Neural progenitor cell (in vitro differentiated cells): ENCODE measurements at regions not wholly inside any gene's neighbourhood (a gene's known extent, or its start where the extent isn't known, plus 50 kb on each side); places are given as distances from the start of the nearest gene placed in this dataset.
A peak's percentile ranks its signal among the peaks of the same experiment; 100 is the strongest.

Experiments used
- DNase-seq: peaks from one replicate; pipeline ENCODE4 v3.0.0-alpha.2; 2016; ENCODE audit warnings: low spot score
- H2AFZ ChIP-seq: fragments of 200-600 bp; sonication (generic); replicated peaks from 2 replicates; pipeline ENCODE4 v1.6.1; 2016; ENCODE audit warnings: antibody characterized with exemption
- H3F3A ChIP-seq: fragments of 200-600 bp; sonication (generic); 2 replicates; pipeline ENCODE4 v1.6.1; 2016; ENCODE audit warnings: antibody characterized with exemption, low read depth
- H3K27ac ChIP-seq: fragments of 200-600 bp; sonication (generic); 2 replicates; pipeline ENCODE4 v1.5.1; 2016; ENCODE audit warnings: mild to moderate bottlenecking
- H3K27me3 ChIP-seq: fragments of 200-600 bp; sonication (generic); 2 replicates; pipeline ENCODE4 v1.6.1; 2016; ENCODE audit warnings: mild to moderate bottlenecking, moderate library complexity
- H3K36me3 ChIP-seq: fragments of 200-600 bp; sonication (generic); 2 replicates; pipeline ENCODE4 v1.5.1; 2016
- H3K4me1 ChIP-seq: fragments of 200-600 bp; sonication (generic); 2 replicates; pipeline ENCODE4 v1.6.1; 2016; ENCODE audit warnings: mixed run types
- H3K4me2 ChIP-seq: fragments of 200-600 bp; sonication (generic); 2 replicates; pipeline ENCODE4 v1.6.1; 2016
- H3K4me3 ChIP-seq: fragments of 200-600 bp; sonication (generic); 2 replicates; pipeline ENCODE4 v1.5.1; 2016
- H3K79me2 ChIP-seq: fragments of 200-600 bp; sonication (generic); 2 replicates; pipeline ENCODE4 v1.6.1; 2016; ENCODE audit warnings: low read depth
- H3K9ac ChIP-seq: fragments of 200-600 bp; sonication (generic); 2 replicates; pipeline ENCODE4 v1.6.1; 2016
- H3K9me3 ChIP-seq: fragments of 200-600 bp; sonication (generic); 2 replicates; pipeline ENCODE4 v1.5.1; 2016; ENCODE audit warnings: low read depth
- H4K20me1 ChIP-seq: fragments of 200-600 bp; sonication (generic); 2 replicates; pipeline ENCODE4 v1.6.1; 2016; ENCODE audit warnings: low read depth
- H3K27ac Mint-ChIP-seq: 3 replicates; pipeline ENCODE4 v1.8.0; 2021; ENCODE audit warnings: mixed read lengths
- H3K27me3 Mint-ChIP-seq: 2 replicates; pipeline ENCODE4 v1.8.0; 2022; ENCODE audit warnings: low read depth, mild to moderate bottlenecking, inconsistent platforms, moderate library complexity, mixed read lengths; ENCODE audit not compliant: insufficient read depth
- H3K36me3 Mint-ChIP-seq: 3 replicates; pipeline ENCODE4 v1.8.0; 2021; ENCODE audit warnings: mixed read lengths
- H3K4me1 Mint-ChIP-seq: 3 replicates; pipeline ENCODE4 v1.8.0; 2021; ENCODE audit warnings: mixed read lengths
- H3K4me3 Mint-ChIP-seq: 3 replicates; pipeline ENCODE4 v1.8.0; 2021; ENCODE audit warnings: mild to moderate bottlenecking, moderate library complexity, mixed read lengths
- H3K9me3 Mint-ChIP-seq: 3 replicates; pipeline ENCODE4 v1.8.0; 2020; ENCODE audit warnings: mixed read lengths
- EZH2 ChIP-seq: fragments of 200-600 bp; sonication (generic); IDR thresholded peaks from 2 replicates; pipeline ENCODE4 v1.6.1; 2017; ENCODE audit warnings: antibody characterized with exemption, mild to moderate bottlenecking, moderate library complexity
- EZH2phosphoT487 ChIP-seq: fragments of 200-600 bp; sonication (generic); IDR thresholded peaks from 2 replicates; pipeline ENCODE4 v1.6.1; 2017; ENCODE audit warnings: antibody characterized with exemption
- TF ChIP-seq, protein P1 (sequence below): fragments of 200-600 bp; sonication (generic); IDR thresholded peaks from 2 replicates; pipeline ENCODE4 v1.5.1; 2017; ENCODE audit warnings: antibody characterized with exemption, mild to moderate bottlenecking

DNA sequence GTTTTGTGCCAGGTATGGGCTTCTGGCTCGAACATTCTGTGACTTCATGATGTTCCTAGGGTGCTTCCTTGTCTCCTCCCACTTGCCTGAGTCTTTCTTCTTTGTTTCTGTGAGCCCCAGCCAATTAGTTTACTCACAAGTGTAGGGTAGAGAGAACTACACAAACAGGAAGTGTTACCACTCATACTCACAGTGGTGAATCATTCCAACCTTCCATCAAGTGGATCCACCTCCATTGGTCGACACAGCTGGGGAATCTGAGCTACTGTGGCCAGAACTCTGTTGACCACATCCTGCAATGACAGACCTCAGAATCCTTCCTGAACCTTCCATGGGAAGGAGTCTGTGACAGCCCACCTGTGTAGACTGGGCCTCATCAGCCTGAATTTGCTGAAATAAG is 76.8 kb downstream of the UNC5CL start:
- H2AFZ ChIP-seq, result no peak overlapping the region

GRCh38 chr6:40961831-40962230 is 77.2 kb downstream of the UNC5CL start:
- no peaks in the 10 kb centered on the region for H3K36me3 Mint-ChIP-seq
- H3K4me2 ChIP-seq, result no peak overlapping the region

More for the DNA sequence above, 76.8 kb downstream of the UNC5CL start:
- TF ChIP-seq, protein P1, sequence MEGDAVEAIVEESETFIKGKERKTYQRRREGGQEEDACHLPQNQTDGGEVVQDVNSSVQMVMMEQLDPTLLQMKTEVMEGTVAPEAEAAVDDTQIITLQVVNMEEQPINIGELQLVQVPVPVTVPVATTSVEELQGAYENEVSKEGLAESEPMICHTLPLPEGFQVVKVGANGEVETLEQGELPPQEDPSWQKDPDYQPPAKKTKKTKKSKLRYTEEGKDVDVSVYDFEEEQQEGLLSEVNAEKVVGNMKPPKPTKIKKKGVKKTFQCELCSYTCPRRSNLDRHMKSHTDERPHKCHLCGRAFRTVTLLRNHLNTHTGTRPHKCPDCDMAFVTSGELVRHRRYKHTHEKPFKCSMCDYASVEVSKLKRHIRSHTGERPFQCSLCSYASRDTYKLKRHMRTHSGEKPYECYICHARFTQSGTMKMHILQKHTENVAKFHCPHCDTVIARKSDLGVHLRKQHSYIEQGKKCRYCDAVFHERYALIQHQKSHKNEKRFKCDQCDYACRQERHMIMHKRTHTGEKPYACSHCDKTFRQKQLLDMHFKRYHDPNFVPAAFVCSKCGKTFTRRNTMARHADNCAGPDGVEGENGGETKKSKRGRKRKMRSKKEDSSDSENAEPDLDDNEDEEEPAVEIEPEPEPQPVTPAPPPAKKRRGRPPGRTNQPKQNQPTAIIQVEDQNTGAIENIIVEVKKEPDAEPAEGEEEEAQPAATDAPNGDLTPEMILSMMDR, result no peak
- no peak for TF ChIP-seq EZH2phosphoT487
- TF ChIP-seq EZH2, result no peak
- no peaks in the 10 kb centered on the region for H3K9me3 ChIP-seq
- Mint-ChIP-seq H3K36me3 (no peaks in the 10 kb centered on the region), H3K9me3 (no peaks in the 10 kb centered on the region), H3K27ac (no peak overlapping the region), H3K27me3 (peaks cover 4% of the 10 kb centered on the region), H3K4me3 (no peak overlapping the region), H3K4me1 (peaks cover 11% of the 10 kb centered on the region)
- H3K27me3 ChIP-seq, result no peaks in the 10 kb centered on the region
- no peak overlapping the region for H3K9ac ChIP-seq
- no peak overlapping the region for H3K4me2 ChIP-seq
- H4K20me1 ChIP-seq, result no peaks in the 10 kb centered on the region
- no peaks in the 10 kb centered on the region for H3K36me3 ChIP-seq
- no peak for DNase-seq
- H3K4me3 ChIP-seq, result no peak overlapping the region
- peaks cover 4% of the 10 kb centered on the region for H3K4me1 ChIP-seq
- no peaks in the 10 kb centered on the region for H3K79me2 ChIP-seq
- no peak overlapping the region for H3K27ac ChIP-seq
- peaks cover 4% of the 10 kb centered on the region for H3F3A ChIP-seq

DNA sequence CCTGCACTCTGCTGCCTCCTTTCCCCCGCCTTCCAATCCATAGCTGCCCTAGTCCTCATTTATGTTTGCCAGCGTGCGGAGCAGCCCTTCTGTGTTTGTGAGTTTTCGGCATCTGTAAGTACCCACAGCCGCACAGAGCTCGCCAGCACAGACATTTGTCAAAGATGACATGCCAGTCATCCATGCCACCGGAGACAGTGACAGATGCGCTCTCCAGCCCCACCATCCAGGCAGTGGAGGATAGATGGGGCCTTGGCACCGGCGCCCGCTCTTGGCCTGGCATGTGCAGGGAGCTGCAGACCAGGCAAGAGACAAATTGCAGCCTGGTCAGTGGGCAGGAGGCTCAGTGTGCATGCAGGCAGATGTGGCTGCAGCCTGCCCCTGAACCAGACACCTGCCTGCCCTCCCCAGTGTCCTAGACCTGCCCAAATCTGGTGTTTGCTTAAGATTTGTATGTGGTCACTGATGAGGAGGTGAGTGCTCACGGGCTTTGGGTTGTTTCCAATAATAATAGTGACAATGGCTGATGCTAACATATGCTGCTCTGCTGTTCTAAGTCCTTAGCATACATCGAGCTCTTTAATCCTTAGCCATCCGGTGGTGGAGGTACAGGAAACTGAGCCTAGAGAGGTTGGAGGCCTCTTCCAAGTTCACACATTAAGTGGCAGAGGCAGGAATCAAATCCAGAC is 78.1 kb downstream of the UNC5CL start:
- no peak overlapping the region for H3K4me3 ChIP-seq
- TF ChIP-seq EZH2phosphoT487, result no peak
- TF ChIP-seq, protein P1, result no peak
- TF ChIP-seq EZH2, result no peak
- H3K9ac ChIP-seq, result no peak overlapping the region
- H3K36me3 ChIP-seq, result no peaks in the 10 kb centered on the region
- H3K4me2 ChIP-seq, result no peak overlapping the region
- peaks cover 17% of the 10 kb centered on the region for H3K4me1 Mint-ChIP-seq
- H3K27ac ChIP-seq, result no peak overlapping the region
- H3K36me3 Mint-ChIP-seq, result no peaks in the 10 kb centered on the region
- no peaks in the 10 kb centered on the region for H3K9me3 Mint-ChIP-seq
- H2AFZ ChIP-seq, result no peak overlapping the region
- H4K20me1 ChIP-seq, result no peaks in the 10 kb centered on the region
- peak overlapping the region; percentile 50 for H3K27ac Mint-ChIP-seq
- H3K27me3 ChIP-seq, result no peaks in the 10 kb centered on the region
- peaks cover 4% of the 10 kb centered on the region for H3F3A ChIP-seq
- DNase-seq, result no peak
- peaks cover 9% of the 10 kb centered on the region for H3K4me1 ChIP-seq
- H3K9me3 ChIP-seq, result no peaks in the 10 kb centered on the region
- H3K27me3 Mint-ChIP-seq, result peaks cover 6% of the 10 kb centered on the region
- H3K79me2 ChIP-seq, result no peaks in the 10 kb centered on the region
- no peak overlapping the region for H3K4me3 Mint-ChIP-seq

More at GRCh38 chr6:40961831-40962230, 77.2 kb downstream of the UNC5CL start:
- H3K27ac ChIP-seq, result no peak overlapping the region
- Mint-ChIP-seq H3K27me3 (peaks cover 4% of the 10 kb centered on the region), H3K4me3 (no peak overlapping the region), H3K27ac (no peak overlapping the region), H3K9me3 (no peaks in the 10 kb centered on the region), H3K4me1 (peaks cover 15% of the 10 kb centered on the region)
- peaks cover 8% of the 10 kb centered on the region for H3K4me1 ChIP-seq
- no peaks in the 10 kb centered on the region for H3K79me2 ChIP-seq
- no peak for TF ChIP-seq EZH2phosphoT487
- no peak for TF ChIP-seq EZH2
- TF ChIP-seq, protein P1, result no peak
- no peaks in the 10 kb centered on the region for H4K20me1 ChIP-seq
- no peaks in the 10 kb centered on the region for H3K36me3 ChIP-seq
- no peak overlapping the region for H2AFZ ChIP-seq
- H3K27me3 ChIP-seq, result no peaks in the 10 kb centered on the region
- no peak for DNase-seq
- peaks cover 4% of the 10 kb centered on the region for H3F3A ChIP-seq
- H3K9me3 ChIP-seq, result no peaks in the 10 kb centered on the region
- H3K4me3 ChIP-seq, result no peak overlapping the region
- no peak overlapping the region for H3K9ac ChIP-seq
